C4-2B (cell line): ENCODE measurements at regions not wholly inside any gene's neighbourhood (a gene's known extent, or its start where the extent isn't known, plus 50 kb on each side); places are given as distances from the start of the nearest gene placed in this dataset.

ENCODE experiments used
- ZFX ChIP-seq: fragments of 450-650 bp; IDR thresholded peaks from 2 replicates; pipeline ENCODE4 v1.6.1; 2017
- TF ChIP-seq, protein P1 (sequence below): fragments of 450-650 bp; conservative IDR thresholded peaks from 2 replicates; pipeline ENCODE4 v1.5.1; 2017; ENCODE audit warnings: mild to moderate bottlenecking

DNA sequence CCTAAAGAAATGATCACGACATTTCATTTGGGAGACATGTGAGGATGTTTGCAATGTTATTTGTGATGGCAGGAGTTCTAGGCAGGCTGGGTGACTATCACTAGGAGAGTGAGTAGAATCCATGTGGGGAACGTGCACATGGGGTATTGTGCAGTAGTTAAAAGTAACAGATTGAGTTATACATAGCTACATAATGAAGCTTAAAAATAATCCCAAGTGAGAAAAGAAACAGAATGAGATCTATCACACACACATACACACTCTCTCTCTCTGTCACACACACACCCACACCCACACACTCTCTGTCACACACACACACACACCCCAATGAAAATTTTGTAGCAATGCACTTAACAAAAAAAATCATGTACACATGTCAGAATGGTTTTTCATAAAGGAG is 218.7 kb upstream of the ARG1 start:
- TF ChIP-seq, protein P1, sequence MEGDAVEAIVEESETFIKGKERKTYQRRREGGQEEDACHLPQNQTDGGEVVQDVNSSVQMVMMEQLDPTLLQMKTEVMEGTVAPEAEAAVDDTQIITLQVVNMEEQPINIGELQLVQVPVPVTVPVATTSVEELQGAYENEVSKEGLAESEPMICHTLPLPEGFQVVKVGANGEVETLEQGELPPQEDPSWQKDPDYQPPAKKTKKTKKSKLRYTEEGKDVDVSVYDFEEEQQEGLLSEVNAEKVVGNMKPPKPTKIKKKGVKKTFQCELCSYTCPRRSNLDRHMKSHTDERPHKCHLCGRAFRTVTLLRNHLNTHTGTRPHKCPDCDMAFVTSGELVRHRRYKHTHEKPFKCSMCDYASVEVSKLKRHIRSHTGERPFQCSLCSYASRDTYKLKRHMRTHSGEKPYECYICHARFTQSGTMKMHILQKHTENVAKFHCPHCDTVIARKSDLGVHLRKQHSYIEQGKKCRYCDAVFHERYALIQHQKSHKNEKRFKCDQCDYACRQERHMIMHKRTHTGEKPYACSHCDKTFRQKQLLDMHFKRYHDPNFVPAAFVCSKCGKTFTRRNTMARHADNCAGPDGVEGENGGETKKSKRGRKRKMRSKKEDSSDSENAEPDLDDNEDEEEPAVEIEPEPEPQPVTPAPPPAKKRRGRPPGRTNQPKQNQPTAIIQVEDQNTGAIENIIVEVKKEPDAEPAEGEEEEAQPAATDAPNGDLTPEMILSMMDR = no peak
- no peak for TF ChIP-seq ZFX
